Hepatocyte (in vitro differentiated cells): ENCODE measurements at regions not wholly inside any gene's neighbourhood (a gene's known extent, or its start where the extent isn't known, plus 50 kb on each side); places are given as distances from the start of the nearest gene placed in this dataset.

Source experiments
- DNase-seq: peaks from one replicate; pipeline ENCODE4 v3.0.0-alpha.2; 2016; ENCODE audit warnings: low spot score
- H2AFZ ChIP-seq: fragments of 200-600 bp; sonication (generic); 2 replicates; pipeline ENCODE4 v1.6.0; 2016; ENCODE audit warnings: antibody characterized with exemption, mild to moderate bottlenecking
- H3K27ac ChIP-seq: fragments of 200-600 bp; sonication (generic); 2 replicates; pipeline ENCODE4 v1.5.1; 2016; ENCODE audit warnings: mild to moderate bottlenecking
- H3K27me3 ChIP-seq: fragments of 200-600 bp; sonication (generic); 2 replicates; pipeline ENCODE4 v1.6.1; 2016
- H3K36me3 ChIP-seq: fragments of 200-600 bp; sonication (generic); replicated peaks from 2 replicates; pipeline ENCODE4 v1.5.1; 2016; ENCODE audit warnings: low read depth; ENCODE audit not compliant: insufficient read depth
- H3K4me1 ChIP-seq: fragments of 200-600 bp; sonication (generic); 2 replicates; pipeline ENCODE4 v1.5.1; 2016; ENCODE audit warnings: mild to moderate bottlenecking, moderate library complexity; ENCODE audit not compliant: insufficient read depth
- H3K4me2 ChIP-seq: fragments of 200-600 bp; sonication (generic); 2 replicates; pipeline ENCODE4 v1.6.0; 2016
- H3K4me3 ChIP-seq: fragments of 200-600 bp; sonication (generic); 2 replicates; pipeline ENCODE4 v1.5.1; 2016; ENCODE audit warnings: mild to moderate bottlenecking
- H3K79me2 ChIP-seq: fragments of 200-600 bp; sonication (generic); 2 replicates; pipeline ENCODE4 v1.6.0; 2017; ENCODE audit warnings: mild to moderate bottlenecking
- H3K9me2 ChIP-seq: fragments of 200-600 bp; sonication (generic); replicated peaks from 2 replicates; pipeline ENCODE4 v1.6.0; 2017; ENCODE audit warnings: mild to moderate bottlenecking; ENCODE audit not compliant: insufficient read depth
- H3K9me3 ChIP-seq: fragments of 200-600 bp; sonication (generic); 2 replicates; pipeline ENCODE4 v1.5.1; 2016; ENCODE audit warnings: low read depth, mild to moderate bottlenecking
- H4K20me1 ChIP-seq: fragments of 200-600 bp; sonication (generic); 2 replicates; pipeline ENCODE4 v1.6.0; 2016; ENCODE audit warnings: mild to moderate bottlenecking; ENCODE audit not compliant: insufficient read depth, poor library complexity, severe bottlenecking
- EZH2 ChIP-seq: fragments of 200-600 bp; sonication (generic); IDR thresholded peaks from 2 replicates; pipeline ENCODE4 v1.6.1; 2016; ENCODE audit warnings: antibody characterized with exemption, mild to moderate bottlenecking, borderline replicate concordance
- EZH2phosphoT487 ChIP-seq: fragments of 200-600 bp; sonication (generic); IDR thresholded peaks from one replicate; pipeline ENCODE4 v1.6.1; 2018; ENCODE audit warnings: antibody characterized with exemption, mild to moderate bottlenecking, low read depth, moderate library complexity; ENCODE audit not compliant: unreplicated experiment, severe bottlenecking
- WGBS: methylation state at CpG from one replicate; pipeline ENCODE4 v1.1.6; 2016; ENCODE audit warnings: low lambda C conversion rate; ENCODE audit errors: missing lambda C conversion rate; 5-methylcytosine and 5-hydroxymethylcytosine counted together
- TF ChIP-seq, protein P1 (sequence below): fragments of 200-600 bp; sonication (generic); IDR thresholded peaks from 2 replicates; pipeline ENCODE4 v1.5.1; 2016; ENCODE audit warnings: antibody characterized with exemption, mild to moderate bottlenecking; ENCODE audit not compliant: poor library complexity

DNA sequence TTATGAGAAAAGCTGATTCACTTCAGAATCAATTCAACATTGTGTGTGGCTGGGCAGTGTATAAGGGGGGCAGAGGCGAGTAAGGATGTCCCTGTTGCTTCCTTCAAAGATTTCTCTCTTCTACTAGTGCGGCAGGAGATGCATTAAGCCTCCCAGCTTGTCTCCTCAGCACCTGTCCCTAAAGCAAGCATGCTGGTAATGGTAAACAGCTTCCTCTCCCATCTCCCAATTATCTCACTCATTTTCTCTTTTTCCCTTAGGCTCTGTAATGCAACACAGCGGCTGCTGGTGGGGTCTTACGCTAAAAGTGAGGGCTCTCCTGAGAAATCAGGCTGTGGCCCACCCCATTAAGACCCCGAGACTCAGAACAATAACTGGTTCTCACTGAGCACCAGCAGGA is 306.4 kb upstream of the ROPN1 start:
- H3K4me2 ChIP-seq: no peak overlapping the region
- no peaks in the 10 kb centered on the region for H4K20me1 ChIP-seq
- WGBS: 89% methylated on average over 5 of the region's 5 CpGs
- TF ChIP-seq EZH2phosphoT487: no peak
- no peak for TF ChIP-seq EZH2
- H3K9me2 ChIP-seq: no peaks in the 10 kb centered on the region
- H3K4me1 ChIP-seq: no peaks in the 10 kb centered on the region
- no peaks in the 10 kb centered on the region for H3K36me3 ChIP-seq
- no peaks in the 10 kb centered on the region for H3K79me2 ChIP-seq
- no peaks in the 10 kb centered on the region for H3K9me3 ChIP-seq
- H2AFZ ChIP-seq: no peak overlapping the region
- no peak overlapping the region for H3K27ac ChIP-seq
- no peak overlapping the region for H3K4me3 ChIP-seq
- H3K27me3 ChIP-seq: no peaks in the 10 kb centered on the region
- no peak for DNase-seq

DNA sequence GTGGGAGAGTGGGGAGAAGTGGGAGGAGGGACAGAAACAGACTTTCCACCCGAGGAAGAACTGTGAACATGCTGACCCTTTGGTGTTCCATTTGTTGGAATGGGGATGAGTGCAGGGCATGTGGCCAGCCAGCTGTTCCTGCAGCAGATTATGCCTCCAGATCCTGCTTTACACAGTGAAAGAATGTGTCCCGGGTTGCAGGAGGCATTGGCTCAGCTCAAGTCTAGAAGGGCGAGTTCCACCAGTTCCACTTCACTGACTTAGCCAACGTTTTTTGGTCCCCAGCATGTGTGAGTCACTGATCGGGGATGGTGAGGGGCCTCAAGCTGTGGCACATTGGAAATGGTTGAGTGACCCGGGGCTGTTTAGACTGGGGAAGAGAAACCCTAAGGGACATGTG is 307.0 kb upstream of the ROPN1 start:
- Histone ChIP-seq H3K9me3 (no peaks in the 10 kb centered on the region), H2AFZ (no peak overlapping the region), H3K79me2 (no peaks in the 10 kb centered on the region), H3K36me3 (no peaks in the 10 kb centered on the region), H4K20me1 (no peaks in the 10 kb centered on the region), H3K4me2 (no peak overlapping the region), H3K27me3 (no peaks in the 10 kb centered on the region), H3K4me3 (no peak overlapping the region), H3K9me2 (no peaks in the 10 kb centered on the region), H3K27ac (no peak overlapping the region), H3K4me1 (no peaks in the 10 kb centered on the region)
- 68% methylated on average over 6 of the region's 6 CpGs for WGBS
- TF ChIP-seq, protein P1, sequence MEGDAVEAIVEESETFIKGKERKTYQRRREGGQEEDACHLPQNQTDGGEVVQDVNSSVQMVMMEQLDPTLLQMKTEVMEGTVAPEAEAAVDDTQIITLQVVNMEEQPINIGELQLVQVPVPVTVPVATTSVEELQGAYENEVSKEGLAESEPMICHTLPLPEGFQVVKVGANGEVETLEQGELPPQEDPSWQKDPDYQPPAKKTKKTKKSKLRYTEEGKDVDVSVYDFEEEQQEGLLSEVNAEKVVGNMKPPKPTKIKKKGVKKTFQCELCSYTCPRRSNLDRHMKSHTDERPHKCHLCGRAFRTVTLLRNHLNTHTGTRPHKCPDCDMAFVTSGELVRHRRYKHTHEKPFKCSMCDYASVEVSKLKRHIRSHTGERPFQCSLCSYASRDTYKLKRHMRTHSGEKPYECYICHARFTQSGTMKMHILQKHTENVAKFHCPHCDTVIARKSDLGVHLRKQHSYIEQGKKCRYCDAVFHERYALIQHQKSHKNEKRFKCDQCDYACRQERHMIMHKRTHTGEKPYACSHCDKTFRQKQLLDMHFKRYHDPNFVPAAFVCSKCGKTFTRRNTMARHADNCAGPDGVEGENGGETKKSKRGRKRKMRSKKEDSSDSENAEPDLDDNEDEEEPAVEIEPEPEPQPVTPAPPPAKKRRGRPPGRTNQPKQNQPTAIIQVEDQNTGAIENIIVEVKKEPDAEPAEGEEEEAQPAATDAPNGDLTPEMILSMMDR: no peak
- no peak for TF ChIP-seq EZH2
- no peak for TF ChIP-seq EZH2phosphoT487
- DNase-seq: no peak

DNA sequence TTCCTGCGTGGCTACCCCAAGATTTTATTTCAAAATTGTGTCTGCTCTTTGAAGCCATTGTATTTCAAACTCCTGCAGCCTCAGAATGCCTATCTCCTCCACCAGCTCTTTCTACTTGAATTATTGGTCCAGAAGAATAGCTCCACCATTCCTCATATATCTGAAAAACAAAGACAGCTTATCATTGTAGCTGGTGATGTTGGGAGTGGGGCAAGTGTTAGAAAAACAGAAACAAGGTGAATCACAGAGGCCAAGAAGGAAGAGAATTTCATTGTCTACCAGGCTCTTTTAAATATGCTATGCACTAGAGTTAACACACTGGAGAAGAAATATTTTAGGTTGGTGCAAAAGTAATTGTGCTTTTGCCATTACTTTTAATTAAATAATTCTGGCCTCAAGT is 307.9 kb upstream of the ROPN1 start:
- H3K4me3 ChIP-seq: no peak overlapping the region
- no peak for TF ChIP-seq EZH2phosphoT487

DNA sequence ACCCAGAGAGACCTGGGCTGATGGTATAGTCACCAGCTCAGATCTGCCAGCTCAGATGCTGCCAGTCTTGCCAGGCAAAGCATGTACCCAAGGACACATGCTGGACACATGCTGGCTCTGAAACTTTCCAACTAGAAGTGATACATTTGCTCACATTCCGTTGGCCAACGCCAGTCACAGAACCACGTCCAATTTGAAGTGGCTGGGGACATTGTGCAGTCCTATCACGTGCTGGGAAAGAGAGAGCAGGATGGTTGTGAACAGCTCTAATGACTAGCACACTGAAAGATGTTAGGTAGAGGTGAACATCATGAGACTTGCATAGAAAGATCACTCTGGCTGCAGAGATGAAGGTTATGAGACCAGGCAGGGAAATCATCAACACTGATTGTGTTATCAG is 308.5 kb upstream of the ROPN1 start:
- no peak for DNase-seq
- WGBS: 95% methylated on average over 4 of the region's 4 CpGs
- Histone ChIP-seq H3K79me2 (no peaks in the 10 kb centered on the region), H3K9me2 (no peaks in the 10 kb centered on the region), H3K4me2 (no peak overlapping the region), H3K36me3 (no peaks in the 10 kb centered on the region), H2AFZ (no peak overlapping the region), H3K27me3 (no peaks in the 10 kb centered on the region), H4K20me1 (no peaks in the 10 kb centered on the region), H3K27ac (no peak overlapping the region), H3K4me3 (no peak overlapping the region), H3K4me1 (no peaks in the 10 kb centered on the region), H3K9me3 (no peaks in the 10 kb centered on the region)
- TF ChIP-seq EZH2 (no peak), EZH2phosphoT487 (no peak)
- TF ChIP-seq, protein P1: no peak

More for the DNA sequence above, 307.9 kb upstream of the ROPN1 start:
- Histone ChIP-seq H3K36me3 (no peaks in the 10 kb centered on the region), H3K4me2 (no peak overlapping the region), H3K27ac (no peak overlapping the region), H3K9me2 (no peaks in the 10 kb centered on the region), H4K20me1 (no peaks in the 10 kb centered on the region), H3K79me2 (no peaks in the 10 kb centered on the region), H3K27me3 (no peaks in the 10 kb centered on the region), H2AFZ (no peak overlapping the region), H3K4me1 (no peaks in the 10 kb centered on the region), H3K9me3 (no peaks in the 10 kb centered on the region)
- WGBS: 100% methylated on average over 1 of the region's 1 CpG
- DNase-seq: no peak
